ENCODE measurements at regions not wholly inside any gene's neighbourhood (a gene's known extent, or its start where the extent isn't known, plus 50 kb on each side); places are given as distances from the start of the nearest gene placed in this dataset.

DNA sequence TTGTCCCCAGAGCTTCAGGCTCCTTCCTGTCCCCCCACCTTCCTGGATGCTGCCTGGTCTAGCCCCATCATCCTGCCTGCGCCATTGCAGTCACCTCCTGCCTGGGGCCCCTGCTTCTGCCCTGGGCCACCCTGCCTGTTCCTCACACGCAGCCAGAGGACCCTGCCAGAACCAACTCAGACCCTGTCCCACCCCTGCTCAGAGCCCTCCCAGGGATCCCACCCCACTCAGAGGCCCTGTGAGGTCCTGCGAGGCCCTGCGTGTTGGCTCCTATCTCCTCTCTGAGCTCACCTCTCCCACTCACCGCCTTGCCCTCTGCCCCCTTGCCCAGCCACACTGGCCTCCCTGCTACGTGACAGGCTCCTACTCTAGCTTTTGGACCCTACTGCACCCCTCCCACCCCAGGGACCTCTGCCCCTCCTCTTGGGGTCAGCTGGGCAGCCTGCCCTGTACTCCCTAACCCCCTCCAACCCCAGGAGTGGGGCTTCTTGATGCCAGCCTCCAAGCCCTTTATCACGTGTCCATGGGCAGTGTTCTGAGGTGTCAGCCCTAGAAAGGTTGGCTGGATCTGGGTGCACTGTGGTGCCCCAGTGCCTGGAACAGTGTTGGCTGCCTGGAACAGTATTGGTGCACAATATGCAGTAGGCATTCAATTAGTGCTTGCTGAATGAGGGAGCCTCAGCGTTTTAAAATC lies 68.3 kb downstream of the CEBPB start:
- no peak for DNase-seq

DNA sequence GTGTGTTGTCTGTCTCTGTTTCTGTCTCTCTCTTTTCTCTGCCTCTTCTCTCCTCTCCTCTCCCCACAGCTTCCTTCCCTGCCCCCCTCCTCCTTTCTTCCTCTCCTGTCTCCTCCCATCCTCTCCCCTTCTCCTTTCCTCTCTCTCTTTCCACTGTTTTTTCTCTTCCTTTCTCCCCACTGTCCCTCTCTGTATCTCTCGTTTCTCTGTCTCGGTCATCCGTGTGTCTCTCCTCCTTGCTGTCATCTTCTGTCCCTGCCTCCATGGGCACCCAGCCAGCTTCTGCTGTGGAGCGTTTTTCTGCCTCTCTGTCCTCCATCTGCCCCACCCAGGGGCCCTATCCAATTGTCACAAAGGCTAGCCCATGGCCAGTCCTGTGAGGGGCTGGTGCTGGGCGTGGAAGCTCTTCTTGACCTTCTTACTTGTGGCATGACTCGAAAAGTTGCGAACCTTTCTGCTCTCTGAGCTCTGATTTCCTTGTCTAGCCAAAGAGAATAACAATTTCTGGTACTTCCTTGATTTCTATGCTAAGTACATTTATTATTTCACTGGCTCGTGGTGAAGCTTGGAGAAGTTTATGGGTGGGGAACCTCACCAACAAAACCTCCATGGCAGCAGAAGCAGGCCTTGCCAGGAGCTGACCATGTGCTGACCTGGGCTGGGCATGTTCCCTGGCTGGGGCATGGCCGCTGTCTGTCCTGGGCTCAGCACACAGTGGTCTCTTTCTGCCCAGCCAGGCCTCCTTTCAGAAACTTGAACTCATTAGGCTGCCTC lies 69.3 kb downstream of the CEBPB start:
- no peak for DNase-seq

GRCh38 chr20:50260479-50261221 lies 70.0 kb downstream of the CEBPB start:
- no peak for DNase-seq

DNA sequence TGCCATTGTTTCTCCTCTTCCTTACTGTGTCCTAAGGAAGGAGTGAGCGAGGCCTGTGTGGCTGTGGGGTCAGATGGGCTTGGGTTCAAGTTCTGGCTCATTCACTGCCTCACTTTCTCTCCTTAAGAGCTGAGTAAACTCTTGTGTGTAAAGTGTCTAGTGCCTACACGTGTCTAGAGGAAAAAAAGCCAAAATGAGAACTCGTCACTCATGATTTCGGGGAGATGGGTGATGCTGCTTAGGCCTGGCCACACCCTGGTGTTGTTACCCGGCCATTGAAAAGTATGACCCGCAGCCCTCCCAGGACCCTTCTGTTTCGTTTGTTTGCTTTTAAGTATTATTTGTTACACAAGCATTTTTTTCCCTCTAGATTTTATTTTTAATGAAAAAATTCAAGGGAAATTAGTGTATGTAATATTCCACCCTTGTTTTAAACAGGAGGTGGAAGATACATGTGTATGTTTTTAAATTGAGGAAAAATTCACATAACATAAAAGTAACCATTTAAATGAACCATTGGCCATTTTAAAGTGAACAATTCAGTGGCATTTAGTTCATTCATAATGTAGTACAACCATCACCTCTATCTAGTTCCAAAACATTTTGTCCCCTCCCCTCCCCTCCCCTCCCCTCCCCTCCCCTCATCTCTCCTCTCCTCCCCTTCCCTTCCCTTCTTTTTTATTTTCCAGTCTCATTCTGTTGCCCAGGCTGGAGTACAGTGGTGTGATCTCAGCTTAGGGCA lies 71.0 kb downstream of the CEBPB start:
- DNase-seq, result no peak

DNA sequence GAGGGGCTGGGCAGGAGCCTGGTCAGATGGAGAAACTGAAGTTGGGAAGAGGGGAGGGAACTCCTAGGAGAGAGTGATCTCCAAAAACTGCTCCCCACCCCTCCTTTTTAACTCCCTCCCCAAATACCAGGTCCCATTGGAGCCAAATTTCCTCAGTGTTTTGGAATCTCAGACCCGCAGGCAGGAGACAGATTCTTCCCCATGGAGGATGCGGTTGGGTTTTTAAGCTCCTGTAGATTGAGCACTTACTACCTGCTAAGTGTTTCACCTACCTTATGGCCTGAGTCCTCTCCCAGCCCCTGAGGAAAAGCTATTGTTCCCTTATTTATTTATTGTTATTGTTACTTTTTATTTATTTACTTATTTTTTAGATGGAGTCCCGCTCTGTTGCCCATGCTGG lies 73.2 kb downstream of the CEBPB start:
- no peak for DNase-seq

GRCh38 chr20:50264534-50265145 lies 74.0 kb downstream of the CEBPB start:
- DNase-seq, result no peak

DNA sequence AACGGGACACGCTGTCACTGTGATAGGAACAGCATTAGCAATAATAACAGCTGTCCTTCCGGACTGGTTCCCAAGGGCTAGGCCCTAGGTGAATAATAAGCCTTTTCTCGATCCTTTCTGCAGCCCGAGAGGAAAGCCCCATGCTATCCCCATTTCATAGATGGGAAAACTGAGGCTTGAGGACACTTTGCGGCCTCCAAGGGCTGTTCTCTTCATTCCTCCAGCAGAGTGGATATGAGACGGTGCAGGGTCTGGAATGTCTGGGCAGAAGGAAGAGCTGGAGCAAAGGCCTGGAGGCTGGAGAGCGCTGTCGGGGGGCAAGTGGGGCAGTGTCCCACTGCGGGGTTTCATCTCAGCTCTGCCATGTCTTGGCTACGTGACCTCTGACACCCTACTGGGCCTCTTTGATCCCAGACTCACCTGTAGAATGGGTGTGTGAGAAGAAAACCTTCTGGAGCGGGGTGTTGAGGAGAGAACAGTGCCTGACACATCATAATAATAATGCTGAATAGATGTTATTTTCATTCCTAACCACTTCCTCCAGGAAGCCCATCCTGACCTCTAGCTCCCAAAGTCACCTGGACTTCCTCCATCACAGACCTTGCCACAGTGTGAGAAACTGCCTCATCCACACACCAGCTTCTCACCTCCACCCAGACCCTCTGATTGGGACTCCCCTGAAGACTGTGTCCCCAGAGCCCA lies 74.8 kb downstream of the CEBPB start:
- DNase-seq, result no peak

- no peak for DNase-seq
These were observed 75.8 kb downstream of the CEBPB start for GRCh38 chr20:50266293-50267040.

DNA sequence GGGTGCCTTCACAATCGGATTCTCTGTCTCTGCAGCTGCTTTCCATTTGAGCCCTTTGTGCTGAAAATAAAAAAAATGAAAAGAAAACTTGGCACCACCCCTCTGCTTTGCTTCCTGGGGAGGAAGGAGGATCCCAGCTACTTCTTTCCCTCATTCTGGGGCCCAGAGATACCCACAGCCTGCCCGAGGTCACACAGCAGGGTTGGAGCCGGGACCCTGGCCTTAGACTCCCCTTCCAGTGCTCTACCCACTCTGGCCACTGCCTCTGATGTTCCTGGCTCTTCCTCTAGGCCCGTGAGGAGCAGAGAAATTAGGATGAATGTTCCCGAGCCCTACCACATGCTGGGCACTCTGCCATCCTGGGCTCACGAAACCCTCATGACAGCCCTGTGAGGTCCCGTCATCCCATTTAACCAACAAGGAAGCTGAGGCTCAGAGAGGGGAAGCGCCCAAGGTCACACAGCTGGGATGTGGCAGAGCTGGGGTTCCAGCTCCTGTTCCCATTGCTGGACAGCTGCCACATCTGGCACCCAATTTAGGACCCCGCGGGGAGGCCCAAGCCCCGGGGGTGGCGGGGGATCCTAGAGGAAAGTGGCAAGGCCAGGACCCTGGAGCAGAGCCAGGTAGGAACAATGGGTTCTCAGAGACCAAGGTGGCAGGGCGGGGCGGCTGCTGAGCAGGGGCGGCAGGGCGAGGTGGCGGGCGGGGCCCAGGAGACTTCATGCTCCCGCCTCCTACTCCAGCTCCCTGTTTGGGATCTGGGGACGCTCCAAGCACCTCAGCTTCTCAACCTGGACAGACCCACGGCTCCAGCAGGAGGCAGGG lies 76.6 kb downstream of the CEBPB start:
- DNase-seq, result no peak

DNA sequence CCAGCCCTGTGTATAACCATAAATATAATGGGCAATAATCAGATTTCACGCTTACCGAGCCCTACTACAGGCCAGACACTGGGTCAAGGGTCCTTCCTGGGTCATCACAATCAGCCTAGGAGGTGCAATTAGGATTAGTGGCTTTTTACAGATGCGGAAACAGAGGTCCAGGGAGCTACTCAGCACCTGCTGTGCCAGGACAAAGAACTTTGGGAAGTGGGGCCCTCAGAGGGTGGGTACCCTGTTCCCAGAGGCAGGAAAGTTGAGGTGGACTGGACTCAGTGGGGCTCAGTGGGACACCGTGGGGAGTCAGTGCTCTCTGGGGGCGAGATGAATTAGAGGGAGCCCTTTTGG lies 77.2 kb downstream of the CEBPB start:
- DNase-seq, result no peak

- DNase-seq, result no peak
These were observed 78.7 kb downstream of the CEBPB start for GRCh38 chr20:50269091-50270033.

GRCh38 chr20:50270034-50270395 lies 79.4 kb downstream of the CEBPB start:
- DNase-seq, result no peak

- no peak for DNase-seq
These were observed 79.9 kb downstream of the CEBPB start for GRCh38 chr20:50270569-50270968.

DNA sequence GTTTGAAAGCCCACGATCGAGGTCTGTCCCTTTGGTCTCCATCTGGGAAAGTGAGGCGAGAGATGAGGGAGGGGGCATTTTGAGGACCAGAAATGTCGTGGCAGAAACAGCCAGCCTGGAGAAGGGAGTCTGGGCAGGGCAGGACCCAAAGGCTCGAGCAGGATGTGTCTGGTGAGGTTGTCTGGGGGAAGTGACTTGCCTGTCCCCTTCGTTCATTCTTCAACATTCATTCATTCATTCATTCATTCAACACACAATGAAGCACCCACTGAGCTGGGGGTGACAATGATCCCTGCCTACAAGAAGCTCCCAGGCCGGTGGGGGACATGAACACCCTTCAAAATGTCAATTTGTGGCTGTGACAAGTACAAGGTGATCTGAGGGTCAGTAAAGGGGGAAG lies 80.5 kb downstream of the CEBPB start:
- no peak for DNase-seq

GRCh38 chr20:50271612-50272011 lies 81.0 kb downstream of the CEBPB start:
- no peak for DNase-seq

GRCh38 chr20:50272030-50272723 lies 81.5 kb downstream of the CEBPB start:
- DNase-seq, result no peak

- no peak for DNase-seq
These were observed 82.3 kb downstream of the CEBPB start for GRCh38 chr20:50272724-50273446.
